K562 (cell line): ENCODE measurements at regions not wholly inside any gene's neighbourhood (a gene's known extent, or its start where the extent isn't known, plus 50 kb on each side); places are given as distances from the start of the nearest gene placed in this dataset.

Experiments
- ATAC-seq: fragments of 200-7000 bp; cut with Tn5 transposase; 3 replicates; pipeline ENCODE4 v1.9.1; 2020; ENCODE audit warnings: moderate library complexity
- BruUV-seq: library from RNA; stranded (reverse); fragments of 400-500 nt; replicated peaks from 2 replicates; lab custom pipeline; 2021; lab: Mats Ljungman, UMichigan
- CTCF ChIA-PET: fragments of 300-600 bp; formaldehyde crosslinking; extraction: SDS; loops from one replicate; lab custom pipeline; 2021; ENCODE audit warnings: low intra/inter-chr PET ratio; lab: Yijun Ruan, JAX
- POLR2A ChIA-PET: fragments of 300-600, 350-650 bp; sonication (Branson Sonifier 250); formaldehyde crosslinking; extraction: SDS; loops from one replicate; lab custom pipeline; 2021; ENCODE audit warnings: antibody characterized with exemption, inconsistent platforms; lab: Yijun Ruan, JAX
- DNase-seq, 4 experiments: peaks; one replicate each; pipeline versions ENCODE4 v3.0.0 to v3.0.0-alpha.2; 2011 to 2018; ENCODE audit warnings: low spot score in 3 of 4, mixed read lengths in 3 of 4; ENCODE audit errors: extremely low read depth in 1 of 4
- FAIRE-seq: peaks from 2 replicates; lab custom pipeline; 2011; peaks lifted over from hg19 to GRCh38; lab: Jason Lieb, UNC
- H2AFZ ChIP-seq: 2 replicates; pipeline ENCODE4 v1.6.0; 2011; ENCODE audit warnings: low read depth, low read length, control low read depth, inconsistent platforms
- H3K27ac ChIP-seq: fragments of 200-600 bp; 3 replicates; pipeline ENCODE4 v1.8.0; 2011; ENCODE audit warnings: low read depth, mild to moderate bottlenecking, control low read depth, inconsistent platforms, low read length, moderate library complexity, mixed read lengths; ENCODE audit errors: extremely low read depth
- H3K27me3 ChIP-seq, 2 experiments: fragments of 300-600 bp in 1 of 2; 2 replicates in 1 of 2; 3 replicates in 1 of 2; pipeline versions ENCODE4 v1.6.0 to v1.8.0; 2011; ENCODE audit warnings: inconsistent platforms in 2 of 2, low read length in 2 of 2, mild to moderate bottlenecking in 1 of 2, mixed read lengths in 1 of 2, moderate library complexity in 1 of 2; ENCODE audit not compliant: control insufficient read depth in 2 of 2, insufficient read depth in 2 of 2
- H3K36me3 ChIP-seq: fragments of 300-600 bp; 3 replicates; pipeline ENCODE4 v1.8.0; 2011; ENCODE audit warnings: mild to moderate bottlenecking, low read length, inconsistent platforms; ENCODE audit not compliant: control insufficient read depth, insufficient read depth
- H3K4me1 ChIP-seq, 2 experiments: fragments of 200-600 bp in 1 of 2; replicated peaks in 1 of 2; 2 replicates in 1 of 2; 3 replicates in 1 of 2; pipeline versions ENCODE4 v1.5.1 to v1.8.0; 2011; ENCODE audit warnings: inconsistent platforms in 2 of 2, low read length in 2 of 2, mild to moderate bottlenecking in 1 of 2, mixed read lengths in 1 of 2, moderate library complexity in 1 of 2; ENCODE audit not compliant: control insufficient read depth in 2 of 2, insufficient read depth in 2 of 2
- H3K4me2 ChIP-seq: 2 replicates; pipeline ENCODE4 v1.6.1; 2011; ENCODE audit warnings: low read length, control low read depth, inconsistent platforms, mixed read lengths; ENCODE audit not compliant: insufficient read depth
- H3K4me3 ChIP-seq: fragments of 200-600 bp; sonication (generic), shearing (Covaris generic); 2 replicates; pipeline ENCODE4 v1.5.1; 2016; ENCODE audit warnings: control low read depth, inconsistent platforms
- H3K79me2 ChIP-seq: fragments of 200-600 bp; 3 replicates; pipeline ENCODE4 v1.8.0; 2011; ENCODE audit warnings: low read length, inconsistent platforms; ENCODE audit not compliant: control insufficient read depth, insufficient read depth
- H3K9ac ChIP-seq, 2 experiments: 2 replicates each; pipeline versions ENCODE4 v1.6.0 to v1.6.1; 2011; ENCODE audit warnings: low read depth in 2 of 2, low read length in 2 of 2, control low read depth in 1 of 2, inconsistent platforms in 1 of 2, mild to moderate bottlenecking in 1 of 2, mixed read lengths in 1 of 2; ENCODE audit not compliant: insufficient read depth in 1 of 2
- H3K9me1 ChIP-seq: one replicate; pipeline ENCODE4 v1.6.0; 2011; ENCODE audit warnings: inconsistent platforms, mild to moderate bottlenecking, low read length, moderate library complexity; ENCODE audit not compliant: control insufficient read depth, insufficient read depth
- H3K9me3 ChIP-seq: replicated peaks from 2 replicates; pipeline ENCODE4 v1.5.1; 2011; ENCODE audit warnings: low read depth, low read length, inconsistent platforms; ENCODE audit not compliant: control insufficient read depth, insufficient read depth
- H4K20me1 ChIP-seq: replicated peaks from 2 replicates; pipeline ENCODE4 v1.6.1; 2011; ENCODE audit warnings: low read length, inconsistent platforms, mixed read lengths; ENCODE audit not compliant: control insufficient read depth, insufficient read depth
- ATF1 ChIP-seq, 2 experiments: fragments of 450-650 bp in 1 of 2; IDR thresholded peaks; 2 replicates each; pipeline ENCODE4 v1.6.1; 2016; ENCODE audit warnings: missing compliant biosample characterization in 1 of 2, missing genetic modification characterization in 1 of 2
- CREB3L1 ChIP-seq: fragments of 450-650 bp; IDR thresholded peaks from 2 replicates; pipeline ENCODE4 v1.6.1; 2014; ENCODE audit warnings: low read depth, mild to moderate bottlenecking, moderate library complexity, borderline replicate concordance
- E2F8 ChIP-seq: fragments of 450-650 bp; IDR thresholded peaks from 2 replicates; pipeline ENCODE4 v1.7.1; 2018; ENCODE audit warnings: mild to moderate bottlenecking, low read depth; ENCODE audit not compliant: partially characterized antibody
- ELF2 ChIP-seq: fragments of 250-450 bp; sonication (Bioruptor Pico); IDR thresholded peaks from 2 replicates; pipeline ENCODE4 v1.5.0; 2021; ENCODE audit warnings: mild to moderate bottlenecking
- MEIS2 ChIP-seq: fragments of 450-650 bp; IDR thresholded peaks from 2 replicates; pipeline ENCODE4 v1.6.1; 2014; ENCODE audit warnings: mild to moderate bottlenecking; ENCODE audit not compliant: partially characterized antibody
- TAL1 ChIP-seq: fragments of 450-650 bp; IDR thresholded peaks from 2 replicates; pipeline ENCODE4 v1.6.1; 2016; ENCODE audit warnings: mild to moderate bottlenecking
- ZBTB34 ChIP-seq: fragments of 250-450 bp; sonication (Bioruptor Pico); IDR thresholded peaks from 2 replicates; pipeline ENCODE4 v1.8.0; 2021; ENCODE audit warnings: mild to moderate bottlenecking, moderate library complexity
- ZBTB49 ChIP-seq: sonication (generic); formaldehyde crosslinking; IDR thresholded peaks from 2 replicates; pipeline ENCODE4 v1.8.0; 2022; ENCODE audit warnings: missing genetic modification reagents, mild to moderate bottlenecking, borderline replicate concordance
- ZFP91 ChIP-seq: sonication (generic); formaldehyde crosslinking; IDR thresholded peaks from 2 replicates; pipeline ENCODE4 v1.8.0; 2022; ENCODE audit warnings: mild to moderate bottlenecking, missing genetic modification reagents
- ZNF175 ChIP-seq: fragments of 200-800 bp; sonication (Bioruptor generic); IDR thresholded peaks from 2 replicates; pipeline ENCODE4 v1.6.1; 2016; ENCODE audit warnings: low read depth, mild to moderate bottlenecking, missing genetic modification characterization, missing compliant biosample characterization
- ZNF184 ChIP-seq: sonication (generic); formaldehyde crosslinking; IDR thresholded peaks from 2 replicates; pipeline ENCODE4 v1.5.0; 2020; ENCODE audit warnings: missing genetic modification reagents
- ZNF354B ChIP-seq: fragments of 250-450 bp; sonication (Bioruptor Pico); IDR thresholded peaks from 2 replicates; pipeline ENCODE4 v1.4.0; 2020
- ZNF707 ChIP-seq: fragments of 250-450 bp; sonication (Bioruptor Pico); conservative IDR thresholded peaks from 2 replicates; pipeline ENCODE4 v1.8.0; 2022; ENCODE audit warnings: inconsistent platforms, mild to moderate bottlenecking, moderate library complexity
- ZNF77 ChIP-seq: fragments of 250-450 bp; sonication (Bioruptor Pico); IDR thresholded peaks from 2 replicates; pipeline ENCODE4 v1.5.0; 2020
- WGBS: fragments of 100-300 bp; shearing (Covaris generic); methylation state at CpG from one replicate; pipeline ENCODE4 v1.1.6; 2016; ENCODE audit warnings: low coverage, mixed read lengths; ENCODE audit not compliant: insufficient coverage; ENCODE audit errors: missing lambda C conversion rate; 5-methylcytosine and 5-hydroxymethylcytosine counted together
- in situ Hi-C: fragments of 300-500 bp; cut with MboI; formaldehyde crosslinking; loops from 4 replicates; pipeline ENCODE4 v1.15.0; 2018; ENCODE audit warnings: inconsistent platforms, mixed read lengths
- intact Hi-C: fragments of 100-400 bp; cut with micrococcal nuclease; formaldehyde crosslinking; loops from 2 replicates; pipeline ENCODE4 v1.14.2; 2022

GRCh38 chr18:14930076-14930475 lies 182.1 kb downstream of the ANKRD30B start:
- H3K4me2 ChIP-seq: no peak overlapping the region
- ATAC-seq (no peak), DNase-seq (no peak), FAIRE-seq (no peak)
- H3K79me2 ChIP-seq: no peaks in the 10 kb centered on the region
- H2AFZ ChIP-seq: no peak overlapping the region
- in situ Hi-C loops: no loop called here
- H3K27ac ChIP-seq: no peak overlapping the region
- POLR2A ChIA-PET: no interaction called here
- no peaks in the 10 kb centered on the region for H3K9me3 ChIP-seq
- no peaks in the 10 kb centered on the region for H3K4me1 ChIP-seq
- CTCF ChIA-PET: no interaction called here
- intact Hi-C loops: no loop called here
- no peaks in the 10 kb centered on the region for H3K36me3 ChIP-seq
- no peak overlapping the region for H3K4me3 ChIP-seq
- H3K27me3 ChIP-seq: no peaks in the 10 kb centered on the region
- BruUV-seq: no TSS peak
- H3K9ac ChIP-seq: no peak overlapping the region
- H3K9me1 ChIP-seq: no peaks in the 10 kb centered on the region
- no peaks in the 10 kb centered on the region for H4K20me1 ChIP-seq
- 2% methylated on average over 3 of the region's 3 CpGs for WGBS
- TF ChIP-seq ATF1 (CRISPR knock-in tag; IDR thresholded peaks at IDR 0.05): no peak
- no peak for TF ChIP-seq ATF1 (tag; IDR thresholded peaks at IDR 0.05)
- no peak for TF ChIP-seq ZNF707 (CRISPR knock-in tag)
- no peak for TF ChIP-seq ELF2 (CRISPR knock-in tag)
- TF ChIP-seq ZNF175: no peak
- no peak for TF ChIP-seq ZNF354B (CRISPR knock-in tag)
- TF ChIP-seq CREB3L1: no peak
- no peak for TF ChIP-seq ZBTB34 (CRISPR knock-in tag)
- no peak for TF ChIP-seq ZFP91 (CRISPR knock-in tag)
- TF ChIP-seq ZBTB49 (CRISPR knock-in tag): no peak
- no peak for TF ChIP-seq E2F8
- no peak for TF ChIP-seq MEIS2
- no peak for TF ChIP-seq TAL1
- TF ChIP-seq ZNF184: no peak
- TF ChIP-seq ZNF77 (CRISPR knock-in tag): no peak
